IMR-90 (cell line): ENCODE measurements at regions not wholly inside any gene's neighbourhood (a gene's known extent, or its start where the extent isn't known, plus 50 kb on each side); places are given as distances from the start of the nearest gene placed in this dataset.

ENCODE experiments used
- ATAC-seq: fragments of 200-7000 bp; cut with Tn5 transposase; 2 replicates; pipeline ENCODE4 v1.9.1; 2020; ENCODE audit warnings: low read depth, mild to moderate bottlenecking, moderate library complexity
- BruUV-seq: library from RNA; stranded (reverse); fragments of 400-500 nt; replicated peaks from 2 replicates; lab custom pipeline; 2021; lab: Mats Ljungman, UMichigan
- CTCF ChIA-PET: fragments of 300-600 bp; formaldehyde crosslinking; extraction: SDS; loops from one replicate; lab custom pipeline; 2021; ENCODE audit warnings: antibody characterized with exemption; lab: Yijun Ruan, JAX
- POLR2A ChIA-PET: fragments of 300-600 bp; sonication (Branson Sonifier 250); formaldehyde crosslinking; loops from one replicate; lab custom pipeline; 2022; ENCODE audit warnings: antibody characterized with exemption; ENCODE audit not compliant: unreplicated experiment; lab: Charles Lee
- DNase-seq: peaks from one replicate; pipeline ENCODE4 v3.0.0; 2013
- H2AFZ ChIP-seq: replicated peaks from 2 replicates; pipeline ENCODE3; 2013; ENCODE audit warnings: low read length, mild to moderate bottlenecking; ENCODE audit not compliant: poor library complexity
- H2AK5ac ChIP-seq: 2 replicates; pipeline ENCODE4 v1.6.1; 2013; ENCODE audit warnings: low read depth, low read length, inconsistent platforms
- H2AK9ac ChIP-seq: replicated peaks from 2 replicates; pipeline ENCODE3; 2013; ENCODE audit warnings: mild to moderate bottlenecking, low read depth, low read length, moderate library complexity; ENCODE audit not compliant: poor library complexity
- H2BK120ac ChIP-seq: 2 replicates; pipeline ENCODE4 v1.6.1; 2013; ENCODE audit warnings: low read depth, low read length, inconsistent platforms
- H2BK15ac ChIP-seq: 3 replicates; pipeline ENCODE4 v1.6.1; 2013; ENCODE audit warnings: low read depth, low read length, inconsistent platforms
- H2BK20ac ChIP-seq: 2 replicates; pipeline ENCODE4 v1.6.1; 2013; ENCODE audit warnings: low read depth, mild to moderate bottlenecking, inconsistent platforms, low read length, moderate library complexity
- H2BK5ac ChIP-seq: 2 replicates; pipeline ENCODE4 v1.6.1; 2013; ENCODE audit warnings: mild to moderate bottlenecking, low read depth, low read length, inconsistent platforms; ENCODE audit not compliant: poor library complexity, severe bottlenecking
- H3K14ac ChIP-seq: replicated peaks from 2 replicates; pipeline ENCODE4 v1.6.1; 2013; ENCODE audit warnings: low read depth, low read length, inconsistent platforms
- H3K18ac ChIP-seq: 2 replicates; pipeline ENCODE4 v1.6.1; 2013; ENCODE audit warnings: low read depth, low read length, control low read depth
- H3K23ac ChIP-seq: 2 replicates; pipeline ENCODE4 v1.6.1; 2013; ENCODE audit warnings: low read depth, low read length, inconsistent platforms
- H3K27ac ChIP-seq: 2 replicates; pipeline ENCODE4 v1.5.1; 2013; ENCODE audit warnings: mild to moderate bottlenecking, control low read depth, low read length; ENCODE audit not compliant: insufficient read depth
- H3K27me3 ChIP-seq: 2 replicates; pipeline ENCODE4 v1.6.1; 2013; ENCODE audit warnings: low read length; ENCODE audit not compliant: control insufficient read depth, insufficient read depth
- H3K36me3 ChIP-seq: 2 replicates; pipeline ENCODE4 v1.6.1; 2013; ENCODE audit warnings: low read length, mixed read lengths; ENCODE audit not compliant: control insufficient read depth, insufficient read depth
- H3K4ac ChIP-seq: 2 replicates; pipeline ENCODE4 v1.6.1; 2013; ENCODE audit warnings: low read depth, low read length, inconsistent platforms
- H3K4me1 ChIP-seq: 2 replicates; pipeline ENCODE4 v1.6.1; 2013; ENCODE audit warnings: low read length, mixed read lengths; ENCODE audit not compliant: control insufficient read depth, insufficient read depth
- H3K4me2 ChIP-seq: 2 replicates; pipeline ENCODE4 v1.6.1; 2013; ENCODE audit warnings: low read depth, mild to moderate bottlenecking, control low read depth, low read length, moderate library complexity
- H3K4me3 ChIP-seq: 2 replicates; pipeline ENCODE4 v1.5.1; 2013; ENCODE audit warnings: low read depth, mild to moderate bottlenecking, control low read depth, low read length, moderate library complexity; ENCODE audit not compliant: insufficient read depth
- H3K56ac ChIP-seq: 2 replicates; pipeline ENCODE4 v1.6.1; 2013; ENCODE audit warnings: low read length, inconsistent platforms; ENCODE audit not compliant: insufficient read depth; ENCODE audit errors: extremely low read depth
- H3K79me1 ChIP-seq, 2 experiments: 2 replicates each; pipeline ENCODE4 v1.6.1; 2013; ENCODE audit warnings: low read length in 2 of 2, inconsistent platforms in 1 of 2, low read depth in 1 of 2
- H3K9ac ChIP-seq: 2 replicates; pipeline ENCODE4 v1.6.1; 2013; ENCODE audit warnings: low read depth, low read length, control low read depth
- H3K9me1 ChIP-seq: 2 replicates; pipeline ENCODE4 v1.6.1; 2013; ENCODE audit warnings: low read length, inconsistent platforms; ENCODE audit not compliant: insufficient read depth
- H3K9me3 ChIP-seq: 2 replicates; pipeline ENCODE4 v1.6.1; 2013; ENCODE audit warnings: low read length; ENCODE audit not compliant: control insufficient read depth, insufficient read depth
- H4K20me1 ChIP-seq: 2 replicates; pipeline ENCODE4 v1.6.1; 2013; ENCODE audit warnings: low read length, inconsistent platforms; ENCODE audit not compliant: insufficient read depth
- H4K5ac ChIP-seq: 2 replicates; pipeline ENCODE4 v1.6.1; 2013; ENCODE audit warnings: mild to moderate bottlenecking, low read depth, low read length, control low read depth
- H4K8ac ChIP-seq, 2 experiments: 2 replicates each; pipeline ENCODE4 v1.6.1; 2013; ENCODE audit warnings: low read depth in 2 of 2, low read length in 2 of 2, control low read depth in 1 of 2, inconsistent platforms in 1 of 2
- H4K91ac ChIP-seq: 2 replicates; pipeline ENCODE4 v1.6.1; 2013; ENCODE audit warnings: low read depth, low read length, inconsistent platforms; ENCODE audit not compliant: insufficient read depth
- CHD1 ChIP-seq: IDR thresholded peaks from 2 replicates; pipeline ENCODE4 v1.6.1; 2012; ENCODE audit warnings: low read depth, low read length, improper control_type of control experiment
- CTCF ChIP-seq: conservative IDR thresholded peaks from 2 replicates; pipeline ENCODE4 v1.5.1; 2012; ENCODE audit warnings: mild to moderate bottlenecking, low read depth, low read length, improper control_type of control experiment
- MXI1 ChIP-seq: IDR thresholded peaks from 2 replicates; pipeline ENCODE4 v1.6.1; 2012; ENCODE audit warnings: low read depth, mild to moderate bottlenecking, low read length, moderate library complexity, borderline replicate concordance
- NFE2L2 ChIP-seq: fragments of 150-350 bp; IDR thresholded peaks from 2 replicates; pipeline ENCODE4 v1.6.1; 2016; ENCODE audit warnings: low read depth, mild to moderate bottlenecking, low read length
- RAD21 ChIP-seq: IDR thresholded peaks from 2 replicates; pipeline ENCODE4 v1.6.1; 2012; ENCODE audit warnings: low read length, improper control_type of control experiment
- RFX5 ChIP-seq: IDR thresholded peaks from 2 replicates; pipeline ENCODE4 v1.8.0; 2012; ENCODE audit warnings: low read depth, mild to moderate bottlenecking, low read length, moderate library complexity
- WGBS, 2 experiments: methylation state at CpG; one replicate each; pipeline versions ENCODE4 v1.1.5 to v1.1.7; 2013; ENCODE audit warnings: missing lambda C conversion rate in 2 of 2; ENCODE audit not compliant: insufficient read length in 1 of 2; ENCODE audit errors: extremely low coverage in 2 of 2; 5-methylcytosine and 5-hydroxymethylcytosine counted together
- dilution Hi-C: fragments of 300-500 bp; cut with HindIII; formaldehyde crosslinking; loops from one replicate; pipeline ENCODE4 v1.14.3; 2018; ENCODE audit warnings: low sequenced_read_pairs; ENCODE audit not compliant: unreplicated experiment
- in situ Hi-C: fragments of 300-500 bp; cut with MboI; formaldehyde crosslinking; loops from 3 replicates; pipeline ENCODE4 v1.14.3; 2019; ENCODE audit warnings: low sequenced_read_pairs, inconsistent platforms, mixed read lengths
- intact Hi-C: fragments of 100-400 bp; cut with micrococcal nuclease; formaldehyde crosslinking; loops from 2 replicates; pipeline ENCODE4 v1.10.0; 2022
- TF ChIP-seq, protein P1 (sequence below): fragments of 150-350 bp; IDR thresholded peaks from 2 replicates; pipeline ENCODE4 v1.6.1; 2016; ENCODE audit warnings: low read depth, mild to moderate bottlenecking, low read length, moderate library complexity, borderline replicate concordance

- no peak overlapping the region for H3K23ac ChIP-seq
- H3K36me3 ChIP-seq: no peaks in the 10 kb centered on the region
- no peak overlapping the region for H2BK15ac ChIP-seq
- ATAC-seq: no peak
- H3K9me3 ChIP-seq: no peaks in the 10 kb centered on the region
- TF ChIP-seq, protein P1, sequence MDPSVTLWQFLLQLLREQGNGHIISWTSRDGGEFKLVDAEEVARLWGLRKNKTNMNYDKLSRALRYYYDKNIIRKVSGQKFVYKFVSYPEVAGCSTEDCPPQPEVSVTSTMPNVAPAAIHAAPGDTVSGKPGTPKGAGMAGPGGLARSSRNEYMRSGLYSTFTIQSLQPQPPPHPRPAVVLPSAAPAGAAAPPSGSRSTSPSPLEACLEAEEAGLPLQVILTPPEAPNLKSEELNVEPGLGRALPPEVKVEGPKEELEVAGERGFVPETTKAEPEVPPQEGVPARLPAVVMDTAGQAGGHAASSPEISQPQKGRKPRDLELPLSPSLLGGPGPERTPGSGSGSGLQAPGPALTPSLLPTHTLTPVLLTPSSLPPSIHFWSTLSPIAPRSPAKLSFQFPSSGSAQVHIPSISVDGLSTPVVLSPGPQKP: no peak
- no peak for TF ChIP-seq CTCF
- no peak for TF ChIP-seq RAD21
- no peak for TF ChIP-seq CHD1
- TF ChIP-seq MXI1: no peak
- TF ChIP-seq RFX5: no peak
- TF ChIP-seq NFE2L2: no peak
- POLR2A ChIA-PET: no interaction called here
- no peak overlapping the region for H4K8ac ChIP-seq
- H3K4me2 ChIP-seq: no peak overlapping the region
- H4K5ac ChIP-seq: no peak overlapping the region
- no peak overlapping the region for H3K18ac ChIP-seq
- CTCF ChIA-PET: no interaction called here
- no peak overlapping the region for H2BK5ac ChIP-seq
- H2AK5ac ChIP-seq: no peak overlapping the region
- H3K27ac ChIP-seq: no peak overlapping the region
- H4K20me1 ChIP-seq: no peaks in the 10 kb centered on the region
- no peak overlapping the region for H3K9ac ChIP-seq
- no peak overlapping the region for H3K56ac ChIP-seq
- no peaks in the 10 kb centered on the region for H3K9me1 ChIP-seq
- no peak overlapping the region for H3K4ac ChIP-seq
- H3K4me1 ChIP-seq: no peaks in the 10 kb centered on the region
- no peaks in the 10 kb centered on the region for H3K27me3 ChIP-seq
- no peaks in the 10 kb centered on the region for H3K79me1 ChIP-seq
- dilution Hi-C loops: no loop called here
- BruUV-seq: no TSS peak
- no peak overlapping the region for H2AFZ ChIP-seq
- no peak overlapping the region for H2BK20ac ChIP-seq
- H2BK120ac ChIP-seq: no peak overlapping the region
- in situ Hi-C loops: no loop called here
- WGBS, 2 experiments: no CpG with 5 or more reads among the region's 5 CpGs
- H4K91ac ChIP-seq: no peak overlapping the region
- H3K14ac ChIP-seq: no peak overlapping the region
- no peak overlapping the region for H3K4me3 ChIP-seq
- no peak overlapping the region for H2AK9ac ChIP-seq
- no peak for DNase-seq
- intact Hi-C loops: no loop called here
Observed at GRCh38 chr12:115507560-115507889, 770.0 kb downstream of the MED13L start.
